ENCODE measurements at regions not wholly inside any gene's neighbourhood (a gene's known extent, or its start where the extent isn't known, plus 50 kb on each side); places are given as distances from the start of the nearest gene placed in this dataset.
"Not testable (repeated sequence)": the region's sequence is repeated elsewhere in the genome, so short reads cannot be mapped to it uniquely, and the experiment has no call there.

- DNase-seq, result no peak
Observed at GRCh38 chr15:87527875-87528274, 728.7 kb downstream of the NTRK3 start.

GRCh38 chr15:87527416-87527815 is 729.1 kb downstream of the NTRK3 start:
- DNase-seq, result no peak

- no peak for DNase-seq
Observed at GRCh38 chr15:87523516-87523915, 733.0 kb downstream of the NTRK3 start.

DNA sequence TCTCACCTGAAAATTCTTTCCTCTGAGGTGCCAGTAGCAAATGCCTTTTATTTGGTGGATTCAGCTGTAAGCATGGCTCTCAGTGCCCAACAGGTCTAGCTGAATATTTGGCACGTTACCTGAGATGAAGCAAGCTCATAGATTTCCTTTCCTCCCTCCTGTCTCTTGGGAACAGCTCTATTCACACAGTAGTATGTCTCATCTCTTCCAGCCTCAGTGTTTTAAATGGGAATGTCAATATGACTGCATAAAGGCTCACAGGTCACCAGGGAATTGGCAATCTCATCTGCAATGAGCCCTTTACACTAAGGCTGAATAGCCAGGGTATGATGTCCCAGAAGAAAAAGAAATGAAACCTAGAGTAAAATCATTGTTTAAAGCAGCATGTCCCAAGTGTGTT is 733.5 kb downstream of the NTRK3 start:
- DNase-seq, result no peak

DNA sequence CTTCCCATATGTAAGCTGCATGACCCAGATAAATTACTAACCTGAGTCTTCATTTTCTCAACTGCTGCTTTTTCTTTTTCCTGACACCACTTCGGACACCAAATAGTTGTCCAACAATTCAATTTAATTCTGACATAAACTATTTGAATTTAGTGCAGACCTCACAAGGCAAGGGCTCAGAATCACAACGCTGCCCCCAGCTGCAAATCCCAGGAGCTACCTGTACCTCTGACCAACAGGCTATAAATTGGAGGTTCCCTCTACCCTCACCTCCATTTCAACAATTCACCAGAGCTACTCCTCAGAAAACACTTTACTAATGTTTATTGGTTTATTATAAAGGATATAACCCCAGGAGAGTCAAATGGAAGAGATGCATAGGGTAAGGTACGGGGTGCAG is 737.6 kb downstream of the NTRK3 start:
- no peak for DNase-seq

GRCh38 chr15:87508086-87508485 is 748.5 kb downstream of the NTRK3 start:
- DNase-seq, result no peak

- DNase-seq, result no peak
Observed at GRCh38 chr15:87502173-87502572, 754.4 kb downstream of the NTRK3 start.

DNA sequence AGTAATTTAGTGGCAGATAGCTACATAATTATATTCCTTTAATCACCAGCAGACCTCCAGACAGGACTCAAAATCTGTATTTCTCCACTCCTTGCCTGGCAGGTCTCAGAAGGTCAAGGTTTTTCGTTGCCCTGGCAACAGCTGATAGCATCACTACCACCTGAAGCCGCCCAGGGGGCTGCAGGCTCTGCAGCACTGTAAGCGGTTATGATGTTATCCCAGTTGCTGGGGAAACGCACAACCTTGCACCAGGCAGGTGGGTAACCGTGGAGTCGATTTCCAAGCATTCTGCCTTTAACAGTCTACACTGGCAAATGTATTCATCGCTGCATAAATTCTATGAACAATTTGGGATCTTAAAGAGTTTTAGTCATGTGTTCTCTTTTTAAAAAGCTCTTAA is 756.3 kb downstream of the NTRK3 start:
- DNase-seq, result no peak

DNA sequence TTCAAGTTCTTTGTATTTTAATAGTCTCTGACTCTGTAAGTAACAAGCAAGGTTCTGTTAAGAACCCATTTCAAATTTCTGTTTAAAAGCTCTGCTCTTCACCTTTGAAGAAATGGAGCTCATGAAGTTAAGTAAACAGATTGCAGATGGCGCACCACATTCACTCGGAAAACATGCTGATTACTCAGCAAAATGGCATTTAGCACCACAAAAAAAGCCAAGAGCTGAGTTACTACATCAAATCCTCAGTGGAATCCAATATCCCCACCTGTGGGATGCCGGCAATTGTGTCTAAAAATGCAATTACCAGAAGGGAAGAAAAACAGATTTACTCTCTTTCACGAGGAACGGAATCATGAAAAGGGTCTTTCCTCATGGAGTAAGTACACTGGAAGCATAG is 758.0 kb downstream of the NTRK3 start:
- no peak for DNase-seq

- DNase-seq, result no peak
Observed at GRCh38 chr15:87496795-87497194, 759.7 kb downstream of the NTRK3 start.

DNA sequence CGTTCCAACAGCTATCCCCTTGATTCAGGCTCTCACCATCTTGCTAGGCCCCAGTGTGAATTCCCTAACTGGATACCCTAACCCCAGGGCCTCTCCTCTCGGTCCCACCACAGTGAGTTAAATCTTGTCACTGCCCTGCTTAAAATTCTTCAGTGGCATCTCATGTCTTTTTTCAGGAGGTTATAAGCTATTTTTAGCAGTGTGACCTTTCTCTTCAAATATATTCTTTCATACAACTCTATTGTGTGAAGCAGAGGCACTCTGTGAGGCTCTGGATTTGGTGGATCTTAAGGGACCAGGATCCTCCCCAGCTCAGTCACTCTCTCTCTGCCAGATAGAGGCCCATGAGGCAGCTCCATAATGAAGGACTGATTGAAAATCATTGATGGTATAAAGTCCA is 760.4 kb downstream of the NTRK3 start:
- DNase-seq, result no peak

- no peak for DNase-seq
Observed at GRCh38 chr15:87493803-87494202, 762.7 kb downstream of the NTRK3 start.

DNA sequence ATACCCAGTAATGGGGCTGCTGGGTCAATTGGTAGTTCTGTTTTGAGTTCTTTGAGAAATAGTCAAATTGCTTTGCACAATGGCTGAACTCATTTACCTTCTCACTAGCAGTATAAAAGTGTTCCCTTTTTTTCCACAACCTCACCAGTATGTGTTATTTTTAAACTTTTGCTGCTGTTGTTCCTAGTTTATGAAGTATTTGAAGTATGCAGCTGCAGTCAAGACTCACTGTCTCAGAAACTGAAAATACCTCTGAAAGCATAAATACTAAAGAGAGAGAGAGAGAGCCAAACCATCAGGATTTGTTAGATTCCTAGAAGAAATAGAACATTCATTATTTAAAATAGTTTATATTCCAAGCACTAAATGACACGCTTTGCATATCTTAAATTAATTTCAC is 764.2 kb downstream of the NTRK3 start:
- no peak for DNase-seq

- no peak for DNase-seq
Observed at GRCh38 chr15:87490666-87491065, 765.9 kb downstream of the NTRK3 start.

- DNase-seq, result no peak
Observed at GRCh38 chr15:87489902-87490665, 766.5 kb downstream of the NTRK3 start.

DNA sequence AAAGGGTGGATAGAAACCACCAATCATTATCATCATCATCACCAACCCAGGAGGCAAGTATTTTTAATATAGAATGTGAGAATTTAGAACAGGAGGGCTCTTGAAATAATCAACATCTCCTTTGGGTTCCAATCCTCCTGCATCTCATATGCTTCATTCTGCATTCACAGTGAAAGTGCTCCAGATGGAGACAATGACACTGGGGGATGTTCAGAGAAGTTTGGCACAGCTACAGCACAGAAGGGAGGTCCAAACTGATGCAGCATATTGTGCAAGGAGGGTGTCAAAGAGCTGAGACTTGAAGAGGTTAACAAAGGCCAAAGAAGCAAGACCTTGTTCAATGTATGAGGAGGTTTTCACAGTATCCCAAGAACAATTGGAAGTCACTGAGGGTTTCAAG is 767.1 kb downstream of the NTRK3 start:
- no peak for DNase-seq

- no peak for DNase-seq
Observed at GRCh38 chr15:87487484-87487883, 769.1 kb downstream of the NTRK3 start.

GRCh38 chr15:87483468-87483867 is 773.1 kb downstream of the NTRK3 start:
- DNase-seq, result no peak

- DNase-seq, result no peak
Observed at GRCh38 chr15:87481126-87481525, 775.4 kb downstream of the NTRK3 start.

DNA sequence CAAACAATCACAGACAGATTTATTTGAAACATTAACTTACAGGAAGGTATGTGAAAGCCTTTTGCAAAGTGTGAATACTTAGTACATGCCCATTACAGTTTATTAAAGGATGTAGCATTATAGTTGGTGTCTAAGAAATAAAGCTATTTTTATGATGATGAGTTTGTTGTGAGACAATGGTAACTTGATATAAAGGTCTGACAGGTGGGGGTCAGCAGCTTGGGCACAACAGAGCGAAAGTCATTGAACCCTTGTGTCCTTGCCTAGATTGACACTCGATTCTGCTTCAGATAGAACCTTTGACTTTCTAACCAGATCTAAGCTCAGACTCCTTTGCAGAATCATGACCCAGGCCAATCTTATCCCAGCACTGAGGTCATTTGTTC is 777.9 kb downstream of the NTRK3 start:
- DNase-seq, result no peak

- no peak for DNase-seq
Observed at GRCh38 chr15:87477737-87478686, 778.5 kb downstream of the NTRK3 start.

DNA sequence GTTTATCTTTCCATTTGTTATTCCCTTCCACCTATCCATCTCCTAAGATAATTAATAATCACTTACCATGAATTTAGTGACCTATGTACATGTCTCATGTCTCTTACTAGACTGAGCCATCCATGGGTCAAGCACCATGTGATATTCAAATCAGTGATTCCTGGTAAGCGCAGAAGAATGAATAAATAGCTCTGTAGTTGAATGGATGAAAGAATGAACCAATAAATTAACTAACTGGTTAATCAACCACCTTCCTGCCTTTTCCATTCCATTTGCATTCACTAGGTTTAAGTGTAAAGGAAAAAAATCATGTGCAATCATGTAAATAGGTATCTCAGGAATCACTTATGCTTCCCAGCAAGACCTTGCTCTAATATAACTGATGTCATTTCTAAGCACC is 779.5 kb downstream of the NTRK3 start:
- DNase-seq, result no peak

- no peak for DNase-seq
Observed at GRCh38 chr15:87470923-87471322, 785.6 kb downstream of the NTRK3 start.

GRCh38 chr15:87463956-87464355 is 792.6 kb downstream of the NTRK3 start:
- not testable (repeated sequence) for DNase-seq

Data from stimulated activated CD4-positive, alpha-beta T cell treated with anti-CD3 and anti-CD28 coated beads, Interleukin-12 subunit alpha, Interleukin-12 subunit beta, amount 100 ng/mL, for 4 hours (primary cell).